ENCODE measurements at regions not wholly inside any gene's neighbourhood (a gene's known extent, or its start where the extent isn't known, plus 50 kb on each side); places are given as distances from the start of the nearest gene placed in this dataset.

DNA sequence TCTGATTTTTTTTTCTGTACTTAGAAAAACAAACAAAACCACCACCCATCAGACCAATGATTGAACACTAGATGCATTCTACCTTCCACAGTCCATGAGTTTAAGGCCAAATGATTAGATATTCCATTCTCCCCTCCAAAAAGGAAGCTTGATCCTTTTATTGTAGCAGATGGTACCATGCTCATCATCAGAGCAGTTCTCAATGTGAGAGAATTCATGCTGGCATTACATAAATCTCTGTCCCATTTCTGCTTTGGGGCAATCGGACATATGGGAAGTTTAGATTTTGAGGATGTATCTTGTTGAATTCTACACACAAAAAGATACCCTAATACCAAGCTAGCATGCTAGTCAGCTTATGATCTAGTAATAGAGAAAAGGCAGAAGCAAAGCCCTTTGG is 186.6 kb downstream of the RAD51AP2 start:
- TF ChIP-seq, protein P1, sequence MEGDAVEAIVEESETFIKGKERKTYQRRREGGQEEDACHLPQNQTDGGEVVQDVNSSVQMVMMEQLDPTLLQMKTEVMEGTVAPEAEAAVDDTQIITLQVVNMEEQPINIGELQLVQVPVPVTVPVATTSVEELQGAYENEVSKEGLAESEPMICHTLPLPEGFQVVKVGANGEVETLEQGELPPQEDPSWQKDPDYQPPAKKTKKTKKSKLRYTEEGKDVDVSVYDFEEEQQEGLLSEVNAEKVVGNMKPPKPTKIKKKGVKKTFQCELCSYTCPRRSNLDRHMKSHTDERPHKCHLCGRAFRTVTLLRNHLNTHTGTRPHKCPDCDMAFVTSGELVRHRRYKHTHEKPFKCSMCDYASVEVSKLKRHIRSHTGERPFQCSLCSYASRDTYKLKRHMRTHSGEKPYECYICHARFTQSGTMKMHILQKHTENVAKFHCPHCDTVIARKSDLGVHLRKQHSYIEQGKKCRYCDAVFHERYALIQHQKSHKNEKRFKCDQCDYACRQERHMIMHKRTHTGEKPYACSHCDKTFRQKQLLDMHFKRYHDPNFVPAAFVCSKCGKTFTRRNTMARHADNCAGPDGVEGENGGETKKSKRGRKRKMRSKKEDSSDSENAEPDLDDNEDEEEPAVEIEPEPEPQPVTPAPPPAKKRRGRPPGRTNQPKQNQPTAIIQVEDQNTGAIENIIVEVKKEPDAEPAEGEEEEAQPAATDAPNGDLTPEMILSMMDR (IDR thresholded peaks at IDR 0.05), result no peak
- no peak for TF ChIP-seq EZH2 (IDR thresholded peaks at IDR 0.05; ENCODE audit: borderline replicate concordance, insufficient read depth, low read depth, low read length, poor library complexity, severe bottlenecking)
